ENCODE measurements at regions not wholly inside any gene's neighbourhood (a gene's known extent, or its start where the extent isn't known, plus 50 kb on each side); places are given as distances from the start of the nearest gene placed in this dataset.

DNA sequence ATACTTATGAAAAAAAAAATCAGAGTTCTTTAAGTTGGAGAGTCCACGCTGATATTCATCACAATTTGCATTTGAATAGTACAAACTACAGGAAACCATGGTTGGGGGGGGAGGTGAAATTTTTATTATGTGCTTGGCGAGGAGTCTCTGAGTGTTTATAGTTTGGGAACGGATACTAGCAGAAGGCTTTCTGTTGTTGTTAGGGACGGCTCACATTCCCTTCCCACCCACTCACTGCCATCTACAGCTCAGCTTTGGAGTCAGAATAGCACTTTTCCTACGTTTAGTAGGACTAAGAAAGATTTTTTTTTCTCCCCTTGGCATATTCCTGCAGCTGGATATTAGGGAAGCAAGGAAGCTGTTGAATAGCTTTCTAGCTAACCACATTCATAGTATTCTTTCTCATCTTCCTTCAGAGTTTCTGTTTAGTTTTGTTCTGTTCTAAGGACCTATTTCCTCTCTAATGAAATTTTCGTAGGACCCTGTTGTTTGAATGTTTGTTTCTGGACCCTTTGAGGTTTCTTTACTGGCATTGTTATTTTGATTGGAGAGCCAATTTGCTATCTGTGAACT, 235.1 kb upstream of the ZNF217 start:
- TF ChIP-seq EZH2phosphoT487 (IDR thresholded peaks at IDR 0.05; ENCODE audit: insufficient read depth, low read depth) (0 out of 2 replicates have a peak, but pooled peaks have one; percentile 52), EZH2 (IDR thresholded peaks at IDR 0.05; ENCODE audit: insufficient read depth, poor library complexity, severe bottlenecking) (no peak)
